ENCODE measurements at regions not wholly inside any gene's neighbourhood (a gene's known extent, or its start where the extent isn't known, plus 50 kb on each side); places are given as distances from the start of the nearest gene placed in this dataset.
A peak's percentile ranks its signal among the peaks of the same experiment; 100 is the strongest.

DNA sequence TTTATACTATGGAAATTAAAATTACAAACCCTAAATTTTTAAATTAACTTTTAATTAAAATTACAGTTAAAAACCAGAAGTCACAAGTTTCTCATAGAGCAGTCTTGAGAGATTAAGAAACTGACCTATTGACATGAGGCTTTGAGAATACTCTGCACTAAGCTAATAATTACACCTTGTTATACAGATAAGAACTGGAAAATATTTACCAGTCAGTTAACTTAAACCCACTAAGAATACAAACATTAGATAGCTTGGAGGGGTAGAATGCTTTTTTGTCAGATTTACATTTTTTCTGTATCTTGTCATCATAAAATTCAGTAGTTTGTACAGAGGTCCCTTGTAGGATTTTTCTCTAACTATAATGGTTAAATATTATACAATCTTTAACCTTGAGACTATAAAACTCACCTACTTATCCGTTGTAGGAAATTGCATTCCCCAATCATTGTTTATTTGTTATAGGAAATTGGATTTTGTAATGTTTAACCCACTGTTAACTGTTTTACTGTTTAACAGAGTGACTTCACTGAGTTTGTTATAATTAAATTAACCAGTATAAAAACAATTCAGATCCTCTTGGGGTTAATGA, 219.7 kb upstream of the PKDCC start:
- TF ChIP-seq, protein P1, sequence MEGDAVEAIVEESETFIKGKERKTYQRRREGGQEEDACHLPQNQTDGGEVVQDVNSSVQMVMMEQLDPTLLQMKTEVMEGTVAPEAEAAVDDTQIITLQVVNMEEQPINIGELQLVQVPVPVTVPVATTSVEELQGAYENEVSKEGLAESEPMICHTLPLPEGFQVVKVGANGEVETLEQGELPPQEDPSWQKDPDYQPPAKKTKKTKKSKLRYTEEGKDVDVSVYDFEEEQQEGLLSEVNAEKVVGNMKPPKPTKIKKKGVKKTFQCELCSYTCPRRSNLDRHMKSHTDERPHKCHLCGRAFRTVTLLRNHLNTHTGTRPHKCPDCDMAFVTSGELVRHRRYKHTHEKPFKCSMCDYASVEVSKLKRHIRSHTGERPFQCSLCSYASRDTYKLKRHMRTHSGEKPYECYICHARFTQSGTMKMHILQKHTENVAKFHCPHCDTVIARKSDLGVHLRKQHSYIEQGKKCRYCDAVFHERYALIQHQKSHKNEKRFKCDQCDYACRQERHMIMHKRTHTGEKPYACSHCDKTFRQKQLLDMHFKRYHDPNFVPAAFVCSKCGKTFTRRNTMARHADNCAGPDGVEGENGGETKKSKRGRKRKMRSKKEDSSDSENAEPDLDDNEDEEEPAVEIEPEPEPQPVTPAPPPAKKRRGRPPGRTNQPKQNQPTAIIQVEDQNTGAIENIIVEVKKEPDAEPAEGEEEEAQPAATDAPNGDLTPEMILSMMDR (IDR thresholded peaks at IDR 0.05; ENCODE audit: extremely low read depth, missing control alignments), result no peak
- no peak for DNase-seq (ENCODE audit: low spot score)

DNA sequence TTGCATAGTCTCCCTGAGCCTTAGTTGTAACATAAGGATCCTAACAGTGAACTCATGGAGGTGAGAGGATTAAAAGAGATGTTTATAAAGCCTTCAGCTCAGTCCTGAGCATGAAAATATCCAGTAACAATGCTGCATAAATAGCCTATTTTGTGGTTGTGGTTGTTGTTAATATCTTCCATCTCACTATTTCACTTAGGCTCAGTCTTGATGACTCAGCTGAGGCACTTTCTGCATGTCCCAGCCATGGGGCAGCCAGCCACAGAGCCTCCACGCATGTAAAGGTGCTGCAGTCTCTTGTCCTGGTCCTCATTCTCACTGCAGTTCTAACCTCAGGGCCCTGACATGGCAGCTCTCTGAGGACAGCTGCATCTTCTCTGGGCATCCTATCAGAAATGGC, 218.8 kb upstream of the PKDCC start:
- DNase-seq (ENCODE audit: low spot score), result no peak
- TF ChIP-seq, protein P1 (IDR thresholded peaks at IDR 0.05; ENCODE audit: extremely low read depth, missing control alignments), result no peak

DNA sequence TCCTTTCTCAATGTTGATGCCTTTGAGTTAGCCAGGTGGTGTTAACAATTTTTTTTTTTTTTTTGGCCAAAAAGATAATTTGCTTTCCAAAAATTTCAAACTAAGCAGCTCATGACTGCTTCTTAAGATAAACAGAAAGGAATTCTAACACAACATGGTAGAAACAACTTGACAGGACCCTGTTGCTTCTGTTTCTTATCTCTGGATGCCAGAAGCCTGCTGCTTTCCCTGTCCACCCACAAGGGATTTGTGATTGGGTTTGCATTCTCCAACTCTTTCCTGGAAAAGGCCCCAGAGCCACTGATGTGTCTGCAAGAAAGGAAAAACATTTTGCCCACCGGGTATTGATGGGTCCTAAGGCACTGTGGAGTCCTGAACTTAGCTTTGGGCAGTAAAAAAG, 217.2 kb upstream of the PKDCC start:
- no peak for DNase-seq (ENCODE audit: low spot score)
- TF ChIP-seq, protein P1 (IDR thresholded peaks at IDR 0.05; ENCODE audit: extremely low read depth, missing control alignments), result no peak

DNA sequence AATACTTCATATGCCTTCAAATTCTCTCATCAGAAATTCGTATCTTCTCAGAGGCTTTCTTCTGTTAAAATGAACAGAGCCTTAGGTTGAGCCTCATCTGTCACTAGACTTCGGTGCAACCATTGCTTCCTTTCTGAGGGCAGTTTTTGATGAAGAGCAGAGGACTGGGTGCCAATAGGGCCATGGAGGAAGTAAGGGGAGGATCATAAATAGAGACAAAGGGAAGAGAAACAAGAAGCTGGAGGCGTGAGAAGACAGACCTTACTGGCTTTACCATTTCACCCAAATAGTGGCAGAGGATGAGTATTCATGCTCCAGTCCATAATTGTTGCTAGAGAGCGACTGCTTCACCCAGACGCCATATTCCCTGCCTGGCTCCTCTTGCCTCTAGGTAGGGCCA, 215.6 kb upstream of the PKDCC start:
- no peak for DNase-seq (ENCODE audit: low spot score)
- TF ChIP-seq, protein P1 (IDR thresholded peaks at IDR 0.05; ENCODE audit: extremely low read depth, missing control alignments), result no peak

DNA sequence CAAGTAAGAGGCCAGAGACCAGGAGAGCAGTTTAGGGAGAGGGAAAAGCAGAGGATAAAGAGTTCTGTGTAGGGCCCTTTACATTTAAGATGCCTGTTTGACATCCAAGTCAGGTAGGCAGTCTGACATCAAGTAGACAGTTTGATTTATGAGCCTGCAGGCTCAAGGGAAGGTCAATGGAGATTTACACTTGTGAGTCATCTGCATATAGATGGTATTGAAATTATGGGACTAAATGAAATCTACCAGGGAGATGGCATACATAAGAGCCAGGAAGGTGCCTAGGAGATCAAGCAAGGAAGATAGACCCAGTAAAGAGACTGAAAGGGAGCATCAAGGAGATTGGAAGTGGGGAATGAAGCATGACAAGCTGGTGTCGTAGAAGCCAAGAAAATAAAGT, 212.4 kb upstream of the PKDCC start:
- no peak for DNase-seq (ENCODE audit: low spot score)

DNA sequence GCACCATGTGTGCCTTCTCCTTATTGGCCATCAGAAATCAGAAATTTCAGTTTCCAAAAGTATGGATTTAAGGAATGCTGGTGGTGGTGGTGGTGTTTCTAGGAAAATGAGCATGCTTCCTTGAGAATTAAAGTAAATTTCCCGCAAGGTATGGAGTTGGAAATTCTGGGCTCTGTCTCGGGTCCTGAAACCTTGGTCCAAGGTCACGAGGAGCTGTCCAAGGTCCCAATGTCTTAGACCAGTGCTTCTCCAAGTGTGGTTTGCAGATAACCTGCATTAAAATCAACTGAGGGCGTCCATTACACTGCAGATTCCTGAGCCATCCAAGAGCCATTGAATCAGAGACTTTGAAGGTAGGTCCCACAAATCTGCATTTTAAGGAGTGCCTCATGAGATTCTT, 210.9 kb upstream of the PKDCC start:
- peak; percentile 10 for DNase-seq (ENCODE audit: low spot score)
- TF ChIP-seq, protein P1 (IDR thresholded peaks at IDR 0.05; ENCODE audit: extremely low read depth, missing control alignments), result no peak

More for the DNA sequence above, 212.4 kb upstream of the PKDCC start:
- TF ChIP-seq, protein P1 (IDR thresholded peaks at IDR 0.05; ENCODE audit: extremely low read depth, missing control alignments), result no peak

DNA sequence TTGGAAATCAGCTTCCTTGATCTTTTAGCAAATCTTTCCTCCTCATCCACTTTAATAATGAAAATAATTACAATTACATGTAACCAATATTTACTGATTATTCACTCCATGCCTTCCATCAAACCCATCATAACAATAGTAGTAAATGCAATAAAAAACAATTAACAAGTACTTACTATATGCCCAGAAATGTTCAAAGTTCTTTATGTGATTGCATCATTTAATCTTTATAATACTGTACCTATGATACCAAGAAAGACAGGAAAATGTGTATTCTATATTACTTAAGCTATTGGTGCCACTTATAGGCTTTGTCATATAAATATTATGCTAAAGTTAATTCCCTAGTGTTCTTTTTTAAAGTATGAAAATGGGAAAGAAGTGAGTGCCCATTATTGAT, 210.2 kb upstream of the PKDCC start:
- TF ChIP-seq, protein P1 (IDR thresholded peaks at IDR 0.05; ENCODE audit: extremely low read depth, missing control alignments), result no peak
- no peak for DNase-seq (ENCODE audit: low spot score)

All from GM20000 (cell line).